Breast epithelium (tissue), 3 donors: ENCODE measurements at regions not wholly inside any gene's neighbourhood (a gene's known extent, or its start where the extent isn't known, plus 50 kb on each side); places are given as distances from the start of the nearest gene placed in this dataset.

Source experiments
- CTCF ChIP-seq, 3 donors: fragments of 450-650 bp; IDR thresholded peaks; one replicate each; pipeline ENCODE4 v1.5.1; 2016 to 2017; ENCODE audit warnings: antibody characterized with exemption in 3 of 3, mild to moderate bottlenecking in 3 of 3, moderate library complexity in 3 of 3
- POLR2A ChIP-seq: fragments of 450-650 bp; IDR thresholded peaks from one replicate; pipeline ENCODE4 v1.6.1; 2016; ENCODE audit warnings: antibody characterized with exemption, mild to moderate bottlenecking, moderate library complexity
- POLR2AphosphoS5 ChIP-seq, 3 donors: sonication (generic); formaldehyde crosslinking; IDR thresholded peaks; one replicate each; pipeline ENCODE4 v1.6.1; 2017; ENCODE audit warnings: antibody characterized with exemption in 3 of 3

GRCh38 chr10:84588971-84589370, 260.6 kb downstream of the CCSER2 start:
- no peak for TF ChIP-seq POLR2A
- TF ChIP-seq CTCF (IDR thresholded peaks at IDR 0.05), result no peak
- no peak for TF ChIP-seq POLR2AphosphoS5 (IDR thresholded peaks at IDR 0.05)
